Prostate gland (tissue), 2 donors: ENCODE measurements at regions not wholly inside any gene's neighbourhood (a gene's known extent, or its start where the extent isn't known, plus 50 kb on each side); places are given as distances from the start of the nearest gene placed in this dataset.

Experiments used
- DNase-seq: peaks from one replicate; pipeline ENCODE4 v3.0.0-alpha.2; 2019; ENCODE audit warnings: low spot score
- H3K27ac ChIP-seq, 2 donors: fragments of 200-600 bp; sonication (generic); 2 replicates each; pipeline ENCODE4 v1.5.1; 2017 to 2019
- H3K27me3 ChIP-seq: fragments of 200-600 bp; sonication (generic); replicated peaks from 2 replicates; pipeline ENCODE4 v1.5.1; 2019; ENCODE audit not compliant: insufficient read depth
- H3K36me3 ChIP-seq, 2 donors: fragments of 200-600 bp; sonication (generic); 1 replicate in 1 of 2; 2 replicates in 1 of 2; pipeline versions ENCODE4 v1.5.1 to v1.8.1; 2017 to 2019
- H3K4me1 ChIP-seq: fragments of 200-600 bp; sonication (generic); replicated peaks from 2 replicates; pipeline ENCODE4 v1.5.1; 2019
- H3K4me3 ChIP-seq, 2 donors: fragments of 200-600 bp; sonication (generic); 2 replicates each; pipeline ENCODE4 v1.5.1; 2017 to 2019
- H3K9me3 ChIP-seq: fragments of 200-600 bp; sonication (generic); 2 replicates; pipeline ENCODE4 v1.5.1; 2017
- CTCF ChIP-seq, 4 experiments: fragments of 200-600 bp in 2 of 4; fragments of 450-650 bp in 2 of 4; sonication (generic) in 2 of 4; IDR thresholded peaks; 1 replicate in 3 of 4; 2 replicates in 1 of 4; pipeline ENCODE4 v1.5.1; 2016 to 2019; ENCODE audit warnings: antibody characterized with exemption in 4 of 4, mild to moderate bottlenecking in 2 of 4, moderate library complexity in 2 of 4
- POLR2A ChIP-seq: fragments of 450-650 bp; IDR thresholded peaks from one replicate; pipeline ENCODE4 v1.6.1; 2016; ENCODE audit warnings: antibody characterized with exemption, mild to moderate bottlenecking
- POLR2AphosphoS5 ChIP-seq: sonication (generic); formaldehyde crosslinking; IDR thresholded peaks from one replicate; pipeline ENCODE4 v1.6.1; 2017; ENCODE audit warnings: antibody characterized with exemption
- WGBS: methylation state at CpG from one replicate; pipeline ENCODE4 v1.1.5; 2018; 5-methylcytosine and 5-hydroxymethylcytosine counted together
- intact Hi-C: fragments of 100-400 bp; cut with DNase I; formaldehyde crosslinking; loops from one replicate; pipeline ENCODE4 v1.14.2; 2022

- intact Hi-C loops = no loop called here
- Histone ChIP-seq H3K27me3 (no peaks in the 10 kb centered on the region), H3K4me1 (no peaks in the 10 kb centered on the region), H3K4me3 (no peak overlapping the region), H3K9me3 (no peaks in the 10 kb centered on the region), H3K27ac (no peak overlapping the region), H3K36me3 (no peaks in the 10 kb centered on the region)
- TF ChIP-seq CTCF (IDR thresholded peaks at IDR 0.05) (no peak), POLR2AphosphoS5 (no peak), POLR2A (no peak)
- 87% methylated on average over 13 of the region's 13 CpGs for WGBS
- DNase-seq = no peak
Observed at GRCh38 chr5:180436275-180436674, 57.9 kb upstream of the CNOT6 start.

- H3K4me3 ChIP-seq = no peak overlapping the region
- H3K9me3 ChIP-seq = no peaks in the 10 kb centered on the region
- TF ChIP-seq CTCF (IDR thresholded peaks at IDR 0.05) = no peak
- no peak for TF ChIP-seq POLR2A
- no peak for TF ChIP-seq POLR2AphosphoS5
- H3K27me3 ChIP-seq = no peaks in the 10 kb centered on the region
- no peak overlapping the region for H3K27ac ChIP-seq
- 67% methylated on average over 6 of the region's 6 CpGs for WGBS
- intact Hi-C loops = no loop called here
- H3K36me3 ChIP-seq = no peaks in the 10 kb centered on the region
- no peaks in the 10 kb centered on the region for H3K4me1 ChIP-seq
- no peak for DNase-seq
Observed at GRCh38 chr5:180436936-180437335, 57.2 kb upstream of the CNOT6 start.

- intact Hi-C loops = no loop called here
Observed at GRCh38 chr5:180437336-180437735, 56.8 kb upstream of the CNOT6 start.

GRCh38 chr5:180438785-180439780, 55.1 kb upstream of the CNOT6 start:
- no peaks in the 10 kb centered on the region for H3K27me3 ChIP-seq
- TF ChIP-seq CTCF (IDR thresholded peaks at IDR 0.05) = no peak
- TF ChIP-seq POLR2AphosphoS5 = no peak
- TF ChIP-seq POLR2A = no peak
- H3K4me3 ChIP-seq = no peak overlapping the region
- no peaks in the 10 kb centered on the region for H3K4me1 ChIP-seq
- 72% methylated on average over 26 of the region's 26 CpGs for WGBS
- no peaks in the 10 kb centered on the region for H3K9me3 ChIP-seq
- DNase-seq = no peak
- no peaks in the 10 kb centered on the region for H3K36me3 ChIP-seq
- no peak overlapping the region for H3K27ac ChIP-seq
- intact Hi-C loops = no loop called here

More at GRCh38 chr5:180437336-180437735, 56.8 kb upstream of the CNOT6 start:
- 96% methylated on average over 8 of the region's 8 CpGs for WGBS
- TF ChIP-seq POLR2A (no peak), CTCF (IDR thresholded peaks at IDR 0.05) (no peak), POLR2AphosphoS5 (no peak)
- no peaks in the 10 kb centered on the region for H3K9me3 ChIP-seq
- no peaks in the 10 kb centered on the region for H3K4me1 ChIP-seq
- DNase-seq = no peak
- H3K4me3 ChIP-seq = no peak overlapping the region
- H3K27ac ChIP-seq = no peak overlapping the region
- H3K27me3 ChIP-seq = no peaks in the 10 kb centered on the region
- H3K36me3 ChIP-seq = no peaks in the 10 kb centered on the region
